ENCODE measurements at regions not wholly inside any gene's neighbourhood (a gene's known extent, or its start where the extent isn't known, plus 50 kb on each side); places are given as distances from the start of the nearest gene placed in this dataset.
"Not testable (repeated sequence)": the region's sequence is repeated elsewhere in the genome, so short reads cannot be mapped to it uniquely, and the experiment has no call there.

DNA sequence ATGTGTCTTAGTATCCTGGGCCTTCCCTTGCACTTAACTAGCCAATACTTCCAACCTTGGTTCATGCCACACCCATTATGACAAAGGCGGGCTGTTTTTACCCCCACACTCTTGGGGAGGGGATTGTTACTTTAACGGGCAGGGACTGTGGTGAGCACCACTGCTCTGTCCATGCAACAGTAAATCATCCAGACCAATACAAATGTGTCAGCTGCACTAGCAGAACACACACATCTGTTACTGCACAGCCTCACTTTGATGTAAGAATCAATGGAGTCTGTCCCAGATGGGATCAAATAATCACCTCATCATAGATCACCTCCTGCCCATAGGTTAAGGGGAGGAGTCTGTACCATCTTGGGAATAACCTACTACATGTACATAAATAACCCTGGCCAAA, 58.1 kb downstream of the NPAP1 start:
- no peak for DNase-seq (ENCODE audit: low read depth in 2 of 2)

- no peak for DNase-seq (ENCODE audit: low read depth in 2 of 2)
Observed at GRCh38 chr15:24734396-24734795, 58.8 kb downstream of the NPAP1 start.

DNA sequence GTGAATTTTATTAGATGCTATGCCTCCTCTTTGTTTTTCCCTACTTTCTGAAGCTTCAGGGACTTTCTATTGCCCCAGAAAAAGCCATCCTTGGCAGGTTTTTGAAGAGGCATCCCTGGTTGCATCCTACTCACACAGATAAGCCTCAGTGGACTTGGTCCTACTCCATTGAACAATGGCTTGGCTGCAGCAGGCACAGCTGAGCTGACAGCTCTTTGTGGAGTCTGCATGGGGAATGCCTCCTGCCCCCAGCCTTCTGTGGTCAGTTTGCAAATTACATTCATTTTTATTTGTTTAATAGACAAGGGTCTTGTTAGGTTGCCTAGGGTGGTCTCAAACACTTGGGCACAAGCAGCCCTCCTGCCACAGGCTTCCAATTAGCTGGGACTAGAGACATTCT, 69.7 kb downstream of the NPAP1 start:
- DNase-seq (ENCODE audit: low read depth in 2 of 2): no peak

- DNase-seq (ENCODE audit: low read depth in 2 of 2): no peak
Observed at GRCh38 chr15:24746094-24746493, 70.5 kb downstream of the NPAP1 start.

GRCh38 chr15:24747376-24747775, 71.8 kb downstream of the NPAP1 start:
- DNase-seq (ENCODE audit: low read depth in 2 of 2): no peak

GRCh38 chr15:24748812-24749439, 73.4 kb downstream of the NPAP1 start:
- DNase-seq (ENCODE audit: low read depth in 2 of 2): no peak

DNA sequence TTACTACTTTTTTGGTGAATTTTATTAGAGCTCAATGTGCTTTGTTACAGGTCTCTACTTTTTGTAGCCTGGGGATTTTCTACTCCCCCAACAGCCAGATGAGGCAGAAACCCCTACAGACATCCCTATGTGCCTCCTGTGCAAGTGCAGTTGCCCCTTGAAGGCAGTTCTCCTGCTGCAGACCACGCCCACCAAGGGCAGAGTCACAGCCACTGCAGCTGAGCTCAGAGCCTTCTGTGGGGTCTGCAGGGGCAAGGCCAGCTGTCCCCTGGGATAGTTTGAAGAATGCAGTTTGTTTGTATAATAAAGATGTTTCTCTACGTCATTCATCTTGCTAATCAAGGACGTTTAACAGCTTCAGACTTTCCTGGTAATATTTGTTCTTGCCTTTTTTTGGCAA, 76.8 kb downstream of the NPAP1 start:
- DNase-seq (ENCODE audit: low read depth in 2 of 2): no peak

- no peak for DNase-seq (ENCODE audit: low read depth in 2 of 2)
Observed at GRCh38 chr15:24756101-24756500, 80.5 kb downstream of the NPAP1 start.

DNA sequence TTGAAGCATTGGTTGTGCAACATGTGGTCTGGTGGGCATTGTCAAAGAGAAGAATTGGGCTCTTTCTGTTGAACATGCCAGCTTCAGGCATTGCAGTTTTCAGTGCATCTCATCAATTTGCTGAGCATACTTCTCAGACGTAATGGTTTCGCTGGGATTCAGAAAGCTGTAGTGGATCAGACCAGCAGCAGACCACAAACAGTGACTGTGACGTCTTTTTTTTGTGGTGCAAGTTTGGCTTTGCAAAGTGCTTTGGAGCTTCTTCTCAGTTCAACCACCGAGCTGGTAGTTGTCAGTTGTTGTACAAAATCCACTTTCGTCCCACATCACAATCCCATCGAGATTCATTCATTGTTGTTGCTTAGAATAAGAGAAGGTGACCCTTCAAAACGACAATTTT, 84.5 kb downstream of the NPAP1 start:
- DNase-seq (ENCODE audit: low read depth in 2 of 2): no peak

DNA sequence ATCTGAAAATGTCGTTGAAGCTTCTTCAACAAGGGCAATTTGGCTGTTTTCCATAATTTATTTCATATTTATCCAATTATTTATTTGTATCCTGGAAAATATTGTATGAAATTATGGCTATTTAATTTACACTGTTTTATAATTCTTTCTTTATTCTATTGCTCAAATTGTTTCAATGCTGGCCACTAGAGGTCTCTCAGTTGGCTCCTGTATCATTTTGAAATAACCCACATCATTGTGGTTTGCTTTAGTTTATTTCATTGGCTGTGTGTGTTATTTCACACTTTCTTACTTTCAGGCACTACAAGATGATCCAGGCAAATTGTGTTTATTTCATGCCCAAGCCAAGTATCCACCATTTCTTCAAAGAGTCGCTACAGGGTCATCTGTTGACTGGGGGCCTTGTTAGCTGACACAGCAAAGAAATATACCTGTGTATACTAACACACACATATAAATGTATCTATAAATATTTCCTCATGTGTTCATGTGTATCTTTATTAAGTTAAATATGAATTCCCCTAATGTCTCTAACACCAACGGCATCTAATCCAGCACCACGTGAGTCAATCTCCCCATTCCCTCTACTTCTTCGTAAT, 86.2 kb downstream of the NPAP1 start:
- no peak for DNase-seq (ENCODE audit: low read depth in 2 of 2)

- no peak for DNase-seq (ENCODE audit: low read depth in 2 of 2)
Observed at GRCh38 chr15:24763891-24764290, 88.3 kb downstream of the NPAP1 start.

DNA sequence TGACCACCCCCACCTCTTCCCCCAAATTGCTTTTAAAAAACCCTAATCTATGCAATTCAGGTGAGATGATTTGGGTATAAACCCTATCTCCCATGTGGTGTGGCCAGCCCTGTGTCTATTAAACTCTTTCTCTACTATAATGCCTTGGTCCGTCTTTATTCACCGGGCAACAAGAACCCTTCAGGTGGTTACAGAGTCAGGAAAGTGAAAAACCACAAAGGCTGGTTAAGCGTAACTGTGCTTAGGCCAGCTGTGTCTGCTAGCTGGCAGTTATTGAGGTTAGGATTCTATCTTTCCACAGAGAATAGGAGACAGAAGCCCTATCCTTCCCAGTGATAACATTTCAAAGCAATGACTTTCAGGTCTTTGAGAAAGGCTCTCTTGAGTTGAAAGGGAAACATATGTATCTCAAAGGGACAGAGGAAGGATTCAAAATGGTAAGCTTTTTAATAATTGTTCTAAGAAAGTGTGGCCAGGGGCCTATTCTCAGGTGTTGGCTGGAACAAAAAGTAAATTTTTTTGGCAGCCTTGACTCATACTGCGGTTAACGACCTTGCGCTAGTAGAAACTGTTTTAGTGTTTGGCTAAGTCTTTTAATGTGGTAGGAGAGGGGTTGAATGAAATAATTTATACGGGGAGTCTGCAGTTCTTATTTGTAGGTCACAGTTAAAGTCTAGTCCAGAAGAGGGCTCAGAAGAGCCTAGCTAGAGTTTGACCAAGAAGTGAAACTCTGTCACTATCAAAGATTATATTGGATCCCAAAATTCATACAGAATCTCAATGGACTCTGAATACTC, 89.0 kb downstream of the NPAP1 start:
- no peak for DNase-seq (ENCODE audit: low read depth in 2 of 2)

- no peak for DNase-seq (ENCODE audit: low read depth in 2 of 2)
Observed at GRCh38 chr15:24766511-24767133, 91.0 kb downstream of the NPAP1 start.

GRCh38 chr15:24772266-24772665, 96.7 kb downstream of the NPAP1 start:
- no peak for DNase-seq (ENCODE audit: low read depth in 2 of 2)

DNA sequence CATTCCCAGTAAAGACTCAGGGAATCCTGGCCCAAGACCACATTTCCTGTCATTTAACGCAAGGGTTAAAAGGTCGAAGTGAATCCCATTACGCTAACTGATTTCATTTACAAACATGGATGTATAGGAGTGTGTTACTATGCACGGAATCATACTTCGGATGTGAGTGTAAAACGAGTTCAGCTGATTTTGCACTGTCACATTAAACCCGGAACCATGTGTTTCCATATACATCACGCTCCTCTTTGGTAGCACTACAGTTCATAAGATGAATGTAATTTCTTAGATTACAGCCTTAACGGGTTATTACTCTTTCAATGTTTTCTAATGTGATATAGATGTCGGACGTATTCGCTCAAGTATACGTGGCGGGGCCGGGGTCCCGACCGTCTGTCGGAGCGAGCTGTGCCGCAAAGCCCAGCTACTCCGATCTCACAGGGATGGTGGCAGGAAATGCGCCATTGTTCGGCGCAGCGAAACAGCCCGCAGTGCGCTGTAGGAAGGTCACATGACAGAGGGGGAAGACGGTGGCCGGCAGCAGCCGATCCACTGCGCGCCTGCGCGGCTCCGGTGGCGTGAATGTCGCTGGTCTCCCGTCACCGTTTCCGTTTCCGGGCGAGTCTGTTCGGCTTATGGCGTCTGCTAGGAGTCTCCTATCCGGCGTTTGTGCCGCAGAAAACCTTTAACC, 97.3 kb downstream of the NPAP1 start:
- peak; percentile 5 to 24 for DNase-seq (ENCODE audit: low read depth in 2 of 2)

DNA sequence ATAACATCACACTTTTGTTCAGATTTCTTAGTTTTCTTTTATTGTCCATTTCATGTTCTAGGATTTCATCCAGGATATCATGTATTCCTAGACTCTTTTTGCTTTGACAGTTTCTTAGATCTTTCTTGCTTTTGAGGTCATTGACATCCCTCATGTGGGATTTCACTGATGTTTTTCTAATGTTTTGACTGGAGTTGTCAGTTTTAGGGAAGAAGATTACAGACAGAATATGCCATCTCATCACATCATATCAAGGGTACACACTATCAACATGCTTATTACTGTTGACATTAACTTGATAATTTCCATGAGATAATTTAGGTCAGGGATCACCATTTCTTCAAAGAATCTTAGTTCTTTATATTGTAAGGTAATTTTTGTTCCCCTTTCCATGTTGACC, 101.7 kb downstream of the NPAP1 start:
- DNase-seq (ENCODE audit: low read depth in 2 of 2): no peak

- no peak for DNase-seq (ENCODE audit: low read depth in 2 of 2)
Observed at GRCh38 chr15:24784506-24784905, 108.9 kb downstream of the NPAP1 start.

DNA sequence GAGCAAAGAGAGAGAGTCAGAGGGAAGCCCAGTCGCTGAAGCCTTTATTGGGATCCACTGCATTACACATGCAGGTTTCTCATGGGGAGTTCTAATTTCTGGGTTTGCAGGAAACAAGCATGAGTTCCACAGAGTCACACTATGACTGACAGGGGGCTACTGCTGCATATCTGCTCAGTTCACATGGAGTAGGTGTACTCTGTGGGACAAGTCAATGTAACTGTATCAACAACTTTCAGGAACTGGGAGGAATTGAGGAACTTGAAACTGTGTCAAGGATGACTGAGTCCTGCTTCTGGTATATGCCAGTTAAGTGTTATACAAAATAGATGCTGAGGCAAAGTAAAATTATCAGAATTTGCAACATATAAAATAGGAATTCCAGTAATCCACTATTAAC, 110.8 kb downstream of the NPAP1 start:
- DNase-seq (ENCODE audit: low read depth in 2 of 2): no peak

- not testable (repeated sequence) for DNase-seq (ENCODE audit: low read depth in 2 of 2)
Observed at GRCh38 chr15:24802624-24803023, 127.0 kb downstream of the NPAP1 start.

GRCh38 chr15:24819680-24820079, 135.1 kb upstream of the SNRPN start:
- DNase-seq (ENCODE audit: low read depth in 2 of 2): no peak

GRCh38 chr15:24823473-24823872, 131.3 kb upstream of the SNRPN start:
- DNase-seq (ENCODE audit: low read depth in 2 of 2): no peak

DNA sequence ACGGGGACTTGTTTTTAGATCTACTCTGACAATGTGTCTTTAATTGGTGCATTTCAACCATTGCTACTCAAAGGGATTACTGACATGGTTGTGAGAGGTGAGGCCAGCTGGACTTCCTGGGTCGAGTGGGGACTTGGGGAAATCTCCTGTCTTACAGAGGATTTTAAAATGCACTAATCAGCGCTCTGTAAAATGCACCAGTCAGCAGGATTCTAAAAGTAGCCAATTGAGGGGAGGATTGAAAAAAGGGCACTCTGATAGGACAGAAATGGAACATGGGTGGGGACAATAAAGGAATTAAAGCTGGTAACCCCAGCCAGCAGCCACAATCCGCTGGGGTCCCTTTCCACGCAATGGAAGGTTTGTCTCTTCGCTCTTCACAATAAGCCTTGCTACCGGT, 122.5 kb upstream of the SNRPN start:
- DNase-seq (ENCODE audit: low read depth in 2 of 2): no peak

Data from stimulated activated CD4-positive, alpha-beta T cell treated with anti-CD3 and anti-CD28 coated beads, Interleukin-1b, Interleukin-23, amount 100 ng/mL, for 1 hour (primary cell).